AG04450 (cell line): ENCODE measurements at regions not wholly inside any gene's neighbourhood (a gene's known extent, or its start where the extent isn't known, plus 50 kb on each side); places are given as distances from the start of the nearest gene placed in this dataset.
"Not testable (repeated sequence)": the region's sequence is repeated elsewhere in the genome, so short reads cannot be mapped to it uniquely, and the experiment has no call there.

Source experiments
- CTCF ChIA-PET: fragments of 300-600, 350-600 bp; formaldehyde crosslinking; extraction: SDS; loops from one replicate; lab custom pipeline; 2022; ENCODE audit warnings: antibody characterized with exemption, inconsistent platforms; lab: Charles Lee
- POLR2A ChIA-PET: fragments of 350-600 bp; formaldehyde crosslinking; extraction: SDS; loops from one replicate; lab custom pipeline; 2021; ENCODE audit warnings: antibody characterized with exemption, inconsistent platforms; lab: Yijun Ruan, JAX
- DNase-seq: peaks from one replicate; pipeline ENCODE4 v3.0.0-alpha.2; 2011; ENCODE audit warnings: low read depth, low spot score
- H3K27ac ChIP-seq: one replicate; pipeline ENCODE4 v1.5.1; 2012; ENCODE audit warnings: low read depth, low read length, control low read depth
- H3K27me3 ChIP-seq: one replicate; pipeline ENCODE4 v1.6.0; 2012; ENCODE audit warnings: low read length; ENCODE audit not compliant: control insufficient read depth, insufficient read depth
- H3K4me3 ChIP-seq: 2 replicates; pipeline ENCODE4 v1.5.1; 2011; ENCODE audit warnings: mild to moderate bottlenecking, low read depth, low read length, control low read depth
- H3K9me3 ChIP-seq: 2 replicates; pipeline ENCODE4 v1.5.1; 2012; ENCODE audit warnings: low read length; ENCODE audit not compliant: control insufficient read depth, insufficient read depth
- TF ChIP-seq, protein P1 (sequence below): IDR thresholded peaks from 2 replicates; pipeline ENCODE4 v1.5.1; 2011; ENCODE audit warnings: low read depth, low read length, control low read depth, inconsistent platforms

DNA sequence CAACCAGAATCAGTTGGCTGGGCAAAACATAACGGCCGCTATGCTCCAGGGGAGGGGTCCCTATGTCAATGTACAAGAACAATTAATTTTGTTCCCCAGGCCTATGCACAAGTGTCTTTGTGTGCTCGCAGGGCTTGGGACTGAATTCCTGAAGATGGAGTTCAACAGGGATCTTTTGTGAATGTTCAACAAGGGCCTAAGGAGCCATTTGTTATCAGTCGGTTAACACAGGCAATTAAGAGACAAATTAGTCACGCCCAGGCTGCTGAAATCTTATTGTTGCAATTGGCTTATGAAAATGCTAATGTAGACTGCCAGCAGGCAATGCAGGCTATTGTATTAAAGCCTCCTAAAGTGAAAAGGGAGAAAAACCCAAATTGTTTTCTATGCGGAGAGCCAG lies 117.5 kb downstream of the ZNF429 start:
- TF ChIP-seq, protein P1, sequence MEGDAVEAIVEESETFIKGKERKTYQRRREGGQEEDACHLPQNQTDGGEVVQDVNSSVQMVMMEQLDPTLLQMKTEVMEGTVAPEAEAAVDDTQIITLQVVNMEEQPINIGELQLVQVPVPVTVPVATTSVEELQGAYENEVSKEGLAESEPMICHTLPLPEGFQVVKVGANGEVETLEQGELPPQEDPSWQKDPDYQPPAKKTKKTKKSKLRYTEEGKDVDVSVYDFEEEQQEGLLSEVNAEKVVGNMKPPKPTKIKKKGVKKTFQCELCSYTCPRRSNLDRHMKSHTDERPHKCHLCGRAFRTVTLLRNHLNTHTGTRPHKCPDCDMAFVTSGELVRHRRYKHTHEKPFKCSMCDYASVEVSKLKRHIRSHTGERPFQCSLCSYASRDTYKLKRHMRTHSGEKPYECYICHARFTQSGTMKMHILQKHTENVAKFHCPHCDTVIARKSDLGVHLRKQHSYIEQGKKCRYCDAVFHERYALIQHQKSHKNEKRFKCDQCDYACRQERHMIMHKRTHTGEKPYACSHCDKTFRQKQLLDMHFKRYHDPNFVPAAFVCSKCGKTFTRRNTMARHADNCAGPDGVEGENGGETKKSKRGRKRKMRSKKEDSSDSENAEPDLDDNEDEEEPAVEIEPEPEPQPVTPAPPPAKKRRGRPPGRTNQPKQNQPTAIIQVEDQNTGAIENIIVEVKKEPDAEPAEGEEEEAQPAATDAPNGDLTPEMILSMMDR, result no peak
- ChIA-PET CTCF (no interaction called here), POLR2A (no interaction called here)
- Histone ChIP-seq H3K4me3 (no peak overlapping the region), H3K27me3 (no peaks in the 10 kb centered on the region), H3K27ac (no peak overlapping the region), H3K9me3 (peaks cover 20% of the 10 kb centered on the region)
- no peak for DNase-seq

DNA sequence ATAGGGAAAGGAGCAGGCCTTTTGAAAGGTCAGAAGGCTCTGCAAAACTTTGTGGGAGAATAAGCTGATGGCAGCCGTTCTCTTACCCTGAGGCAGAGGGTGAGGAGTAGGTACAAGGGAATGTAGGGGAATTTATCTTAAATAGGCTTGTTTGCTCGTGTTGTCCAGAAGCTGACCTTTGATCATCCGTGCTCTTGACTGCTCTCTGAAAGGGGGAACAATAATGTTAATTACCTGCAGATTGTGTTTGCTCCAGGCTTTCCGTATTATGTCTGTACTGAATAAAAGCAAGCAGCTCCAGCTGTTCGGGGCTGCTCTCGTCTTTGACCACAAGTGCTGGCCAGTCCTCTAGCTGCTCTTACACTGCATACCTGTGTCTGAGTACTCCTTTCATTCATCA lies 116.3 kb downstream of the ZNF429 start:
- ChIA-PET CTCF (no interaction called here), POLR2A (no interaction called here)
- no peaks in the 10 kb centered on the region for H3K27me3 ChIP-seq
- H3K27ac ChIP-seq, result no peak overlapping the region
- H3K4me3 ChIP-seq, result no peak overlapping the region
- no peak for DNase-seq
- TF ChIP-seq, protein P1, result no peak
- H3K9me3 ChIP-seq, result peaks cover 31% of the 10 kb centered on the region

DNA sequence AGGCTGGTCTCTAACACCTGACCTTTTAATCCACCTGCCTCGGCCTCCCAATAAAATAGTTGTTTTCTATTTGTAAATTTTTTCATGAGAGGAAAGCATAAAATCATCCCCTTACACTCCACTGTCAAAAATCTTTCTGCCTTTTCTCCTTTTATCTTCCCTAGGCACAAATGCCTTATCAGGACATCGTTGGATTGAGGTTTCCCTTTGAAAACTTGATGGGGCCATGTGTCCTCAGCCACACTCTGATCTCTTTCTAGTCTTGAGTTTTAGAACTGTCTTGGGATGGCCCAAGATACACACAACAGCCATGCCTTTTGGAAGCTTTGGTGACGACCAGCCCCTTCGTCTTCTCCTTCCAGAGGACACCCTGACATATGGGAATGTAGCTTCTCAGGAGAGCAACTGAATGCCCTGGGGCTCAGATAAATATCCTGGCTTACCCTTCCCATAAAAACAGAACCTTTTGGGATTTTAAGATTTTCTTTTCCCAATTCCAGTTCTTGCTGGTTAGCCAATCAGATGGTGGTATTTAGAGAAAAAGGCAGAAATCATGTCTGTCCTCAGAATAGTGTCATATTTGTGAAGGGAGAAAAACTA lies 112.4 kb downstream of the ZNF429 start:
- Histone ChIP-seq H3K27me3 (no peaks in the 10 kb centered on the region), H3K9me3 (peaks cover 44% of the 10 kb centered on the region), H3K27ac (no peak overlapping the region), H3K4me3 (no peak overlapping the region)
- CTCF ChIA-PET, result no interaction called here
- DNase-seq, result no peak
- POLR2A ChIA-PET, result no interaction called here
- TF ChIP-seq, protein P1, result no peak

DNA sequence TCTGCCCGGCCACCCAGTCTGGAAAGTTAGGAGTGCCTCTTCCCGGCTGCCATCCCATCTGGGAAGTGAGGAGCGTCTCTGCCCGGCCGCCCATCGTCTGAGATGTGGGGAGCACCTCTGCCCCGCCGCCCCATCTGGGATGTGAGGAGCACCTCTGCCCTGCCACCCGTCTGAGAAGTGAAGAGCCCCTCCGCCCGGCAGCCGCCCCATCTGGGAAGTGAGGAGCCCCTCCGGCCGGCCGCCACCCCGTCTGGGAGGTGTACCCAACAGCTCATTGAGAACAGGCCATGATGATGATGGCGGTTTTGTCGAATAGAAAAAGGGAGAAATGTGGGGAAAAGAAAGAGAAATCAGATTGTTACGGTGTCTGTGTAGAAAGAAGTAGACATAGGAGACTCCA lies 109.4 kb downstream of the ZNF429 start:
- H3K27me3 ChIP-seq, H3K4me3 ChIP-seq, POLR2A ChIA-PET, DNase-seq, H3K27ac ChIP-seq: not testable (repeated sequence)
- peaks cover 40% of the 10 kb centered on the region for H3K9me3 ChIP-seq
- CTCF ChIA-PET, result interaction anchor here (0.7 kb wide), 1 partner anchor 215 kb away, joined by 3 read pairs; no protein-coding TSS in a partner anchor

DNA sequence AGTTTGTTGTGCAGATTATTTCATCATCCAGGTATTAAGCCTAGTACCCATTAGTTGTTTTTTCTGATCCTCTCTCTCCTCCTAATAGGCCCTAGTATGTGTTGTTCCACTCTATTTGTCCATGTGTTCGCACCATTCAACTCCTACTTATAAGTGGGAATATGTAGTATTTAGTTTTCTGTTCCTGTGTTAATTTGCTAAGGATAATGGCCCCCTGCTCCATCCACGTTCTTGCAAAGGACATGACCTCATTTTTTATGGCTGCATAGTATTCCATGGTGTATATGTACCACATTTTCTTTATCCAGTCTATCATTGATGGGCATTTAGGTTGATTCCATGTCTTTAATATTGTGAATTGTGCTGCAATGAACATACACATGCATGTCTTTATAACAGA lies 107.8 kb downstream of the ZNF429 start:
- CTCF ChIA-PET, H3K27me3 ChIP-seq, H3K4me3 ChIP-seq, H3K27ac ChIP-seq, POLR2A ChIA-PET, DNase-seq: not testable (repeated sequence)
- H3K9me3 ChIP-seq, result peaks cover 35% of the 10 kb centered on the region

DNA sequence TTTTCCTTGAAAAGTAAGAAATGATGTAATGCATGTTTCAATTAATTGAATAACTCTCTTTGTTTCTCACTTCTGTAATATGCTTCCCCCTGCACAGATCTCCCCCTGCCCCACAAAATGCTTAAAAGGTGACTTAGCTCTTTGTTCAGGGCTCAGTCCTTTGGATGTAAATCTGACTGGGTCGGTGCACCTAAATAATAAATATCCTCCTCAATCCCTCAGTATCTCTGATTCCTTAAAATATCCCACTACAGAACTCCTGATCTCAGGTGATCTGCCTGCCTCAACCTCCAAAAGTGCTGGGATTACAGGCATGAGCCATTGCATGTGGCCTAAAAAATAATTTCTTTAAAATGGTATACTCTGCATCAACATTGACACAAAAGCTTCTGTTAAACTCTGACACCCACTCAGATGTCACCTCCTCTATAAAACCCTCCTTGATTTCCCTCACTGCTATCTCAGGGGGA lies 107.0 kb downstream of the ZNF429 start:
- H3K9me3 ChIP-seq, result peaks cover 27% of the 10 kb centered on the region
- CTCF ChIA-PET, result no interaction called here
- H3K27ac ChIP-seq, result no peak overlapping the region
- H3K27me3 ChIP-seq, result no peaks in the 10 kb centered on the region
- TF ChIP-seq, protein P1, result no peak
- no peak overlapping the region for H3K4me3 ChIP-seq
- no peak for DNase-seq
- POLR2A ChIA-PET, result no interaction called here
